Thoracic aorta (tissue), 2 donors: ENCODE measurements at regions not wholly inside any gene's neighbourhood (a gene's known extent, or its start where the extent isn't known, plus 50 kb on each side); places are given as distances from the start of the nearest gene placed in this dataset.

ENCODE experiments used
- ATAC-seq: fragments of 150-250 bp; one replicate; pipeline ENCODE4 v1.8.0; 2017; ENCODE audit warnings: low read depth; ENCODE audit not compliant: insufficient number of reproducible peaks, low FRiP score
- DNase-seq: peaks from one replicate; pipeline ENCODE4 v3.0.0-alpha.2; 2020; ENCODE audit warnings: low spot score
- H3K27ac ChIP-seq, 2 donors: fragments of 200-600 bp; sonication (generic); 1 replicate in 1 of 2; 2 replicates in 1 of 2; pipeline ENCODE4 v1.5.1; 2016; ENCODE audit warnings: mild to moderate bottlenecking in 2 of 2, moderate library complexity in 2 of 2
- H3K27me3 ChIP-seq: fragments of 200-600 bp; sonication (generic); replicated peaks from 2 replicates; pipeline ENCODE4 v1.6.0; 2016; ENCODE audit warnings: mild to moderate bottlenecking; ENCODE audit not compliant: insufficient read depth
- H3K36me3 ChIP-seq: fragments of 200-600 bp; sonication (generic); one replicate; pipeline ENCODE4 v1.5.1; 2016
- H3K4me1 ChIP-seq, 2 donors: fragments of 200-600 bp; sonication (generic); 1 replicate in 1 of 2; 2 replicates in 1 of 2; pipeline versions ENCODE4 v1.5.1 to v1.6.0; 2016; ENCODE audit warnings: low read depth in 2 of 2, mild to moderate bottlenecking in 1 of 2; ENCODE audit not compliant: control insufficient read depth in 1 of 2
- H3K4me3 ChIP-seq: fragments of 200-600 bp; sonication (generic); 2 replicates; pipeline ENCODE4 v1.5.1; 2016; ENCODE audit warnings: mild to moderate bottlenecking
- H3K9me3 ChIP-seq: fragments of 200-600 bp; sonication (generic); 2 replicates; pipeline ENCODE4 v1.5.1; 2016
- CTCF ChIP-seq: fragments of 200-600 bp; sonication (generic); IDR thresholded peaks from one replicate; pipeline ENCODE4 v1.5.1; 2019; ENCODE audit warnings: antibody characterized with exemption

DNA sequence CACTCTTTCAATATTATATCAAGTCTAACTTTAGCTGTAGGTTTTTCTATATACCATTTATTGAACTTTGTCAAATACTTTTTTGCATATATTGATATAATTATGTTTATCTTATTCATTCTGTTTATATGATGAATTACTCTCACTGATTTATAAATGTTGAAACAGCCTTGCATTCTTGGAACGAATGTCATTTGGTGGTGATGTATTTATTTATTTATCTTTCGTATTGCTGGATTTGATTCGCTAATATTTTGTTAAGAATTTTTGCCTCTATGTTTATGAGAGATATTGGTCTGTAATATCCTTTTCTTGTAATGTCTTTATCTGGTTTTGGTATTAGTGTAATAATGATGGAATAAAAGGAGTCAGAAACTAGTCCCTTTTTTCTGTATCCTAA lies 563.9 kb downstream of the ANXA1 start:
- Histone ChIP-seq H3K27ac (no peak overlapping the region), H3K36me3 (no peaks in the 10 kb centered on the region), H3K27me3 (no peaks in the 10 kb centered on the region), H3K4me1 (no peaks in the 10 kb centered on the region), H3K4me3 (no peak overlapping the region), H3K9me3 (no peaks in the 10 kb centered on the region)
- TF ChIP-seq CTCF = no peak
- ATAC-seq (no peak), DNase-seq (no peak)

GRCh38 chr9:73719660-73720059 lies 568.0 kb downstream of the ANXA1 start:
- no peaks in the 10 kb centered on the region for H3K9me3 ChIP-seq
- TF ChIP-seq CTCF = no peak
- no peak for DNase-seq
- no peaks in the 10 kb centered on the region for H3K4me1 ChIP-seq
- H3K27ac ChIP-seq = no peak overlapping the region
- H3K4me3 ChIP-seq = no peak overlapping the region
- no peaks in the 10 kb centered on the region for H3K36me3 ChIP-seq
- no peak for ATAC-seq
- no peaks in the 10 kb centered on the region for H3K27me3 ChIP-seq

DNA sequence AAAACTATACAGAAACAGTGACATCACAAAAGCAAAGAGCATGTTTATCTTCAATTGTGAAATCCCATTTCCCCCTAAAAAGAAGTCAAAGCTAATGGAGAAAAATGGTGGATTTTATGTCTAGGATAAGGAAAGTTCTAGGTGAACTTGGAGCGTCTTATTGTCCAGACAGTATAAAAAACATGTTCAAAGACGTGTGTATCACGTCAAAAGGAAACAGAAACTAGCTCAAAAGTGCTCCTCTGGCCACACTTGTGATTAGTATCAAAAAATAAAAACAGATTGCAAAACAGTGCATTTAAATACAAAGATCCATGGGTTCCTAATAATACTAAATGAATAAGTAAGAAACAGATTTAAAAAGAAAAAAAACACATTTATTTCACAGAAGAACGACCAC lies 568.9 kb downstream of the ANXA1 start:
- Histone ChIP-seq H3K36me3 (no peaks in the 10 kb centered on the region), H3K4me3 (no peak overlapping the region), H3K27ac (no peak overlapping the region), H3K9me3 (no peaks in the 10 kb centered on the region), H3K27me3 (no peaks in the 10 kb centered on the region), H3K4me1 (no peaks in the 10 kb centered on the region)
- DNase-seq = no peak
- ATAC-seq = no peak
- TF ChIP-seq CTCF = no peak

DNA sequence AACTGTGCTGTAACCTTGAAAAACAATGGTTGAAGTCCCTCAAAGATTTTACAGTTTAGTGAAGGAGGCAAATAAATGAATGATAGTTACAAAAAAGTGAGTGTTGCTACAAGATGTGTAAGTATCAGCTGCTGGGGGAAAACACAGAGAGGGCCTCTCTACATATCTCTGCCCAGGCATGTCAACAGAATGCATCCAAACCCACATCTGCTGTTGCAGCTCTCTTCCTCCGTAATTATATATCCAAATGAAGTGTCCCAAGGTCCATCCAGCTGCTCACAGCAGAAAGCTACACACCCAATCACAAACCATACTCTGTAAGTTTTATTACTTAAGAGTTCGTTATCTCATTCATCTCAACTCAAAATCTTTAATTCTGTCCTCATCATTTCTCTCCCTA lies 584.6 kb downstream of the ANXA1 start:
- no peak overlapping the region for H3K27ac ChIP-seq
- H3K27me3 ChIP-seq = no peaks in the 10 kb centered on the region
- H3K9me3 ChIP-seq = no peaks in the 10 kb centered on the region
- no peaks in the 10 kb centered on the region for H3K4me1 ChIP-seq
- TF ChIP-seq CTCF = no peak
- H3K4me3 ChIP-seq = no peak overlapping the region
- DNase-seq = no peak
- no peaks in the 10 kb centered on the region for H3K36me3 ChIP-seq
- ATAC-seq = no peak

GRCh38 chr9:73738741-73739530 lies 587.3 kb downstream of the ANXA1 start:
- H3K4me1 ChIP-seq = no peaks in the 10 kb centered on the region
- H3K27me3 ChIP-seq = no peaks in the 10 kb centered on the region
- no peak for TF ChIP-seq CTCF
- H3K4me3 ChIP-seq = no peak overlapping the region
- no peak for DNase-seq
- ATAC-seq = no peak
- H3K9me3 ChIP-seq = no peaks in the 10 kb centered on the region
- no peak overlapping the region for H3K27ac ChIP-seq
- H3K36me3 ChIP-seq = no peaks in the 10 kb centered on the region
